H9 (cell line): ENCODE measurements at regions not wholly inside any gene's neighbourhood (a gene's known extent, or its start where the extent isn't known, plus 50 kb on each side); places are given as distances from the start of the nearest gene placed in this dataset.

ENCODE experiments used
- DNase-seq: peaks from one replicate; pipeline ENCODE4 v3.0.0-alpha.2; 2017
- H2AFZ ChIP-seq: one replicate; pipeline ENCODE4 v1.6.1; 2013; ENCODE audit warnings: mild to moderate bottlenecking, low read length, control low read depth, moderate library complexity
- H2AK5ac ChIP-seq: 2 replicates; pipeline ENCODE4 v1.6.1; 2013; ENCODE audit warnings: low read length, control low read depth, mixed read lengths; ENCODE audit not compliant: insufficient read length
- H2BK120ac ChIP-seq: one replicate; pipeline ENCODE4 v1.6.1; 2013; ENCODE audit warnings: low read depth, mild to moderate bottlenecking, low read length, control low read depth, inconsistent platforms; ENCODE audit not compliant: poor library complexity, severe bottlenecking
- H2BK12ac ChIP-seq: 2 replicates; pipeline ENCODE4 v1.6.1; 2013; ENCODE audit warnings: low read length, control low read depth, mixed read lengths, low read depth; ENCODE audit not compliant: insufficient read length
- H2BK15ac ChIP-seq: 2 replicates; pipeline ENCODE4 v1.6.1; 2013; ENCODE audit warnings: low read depth, low read length, control low read depth
- H2BK20ac ChIP-seq: one replicate; pipeline ENCODE4 v1.6.1; 2013; ENCODE audit warnings: low read depth, mild to moderate bottlenecking, low read length, control low read depth, inconsistent platforms; ENCODE audit not compliant: poor library complexity, severe bottlenecking
- H2BK5ac ChIP-seq: 2 replicates; pipeline ENCODE4 v1.6.1; 2013; ENCODE audit warnings: low read length, control low read depth, mixed read lengths; ENCODE audit not compliant: insufficient read length
- H3K14ac ChIP-seq: 2 replicates; pipeline ENCODE4 v1.6.1; 2013; ENCODE audit warnings: low read length, control low read depth; ENCODE audit not compliant: insufficient read depth
- H3K18ac ChIP-seq: 2 replicates; pipeline ENCODE4 v1.6.1; 2013; ENCODE audit warnings: low read depth, mild to moderate bottlenecking, mixed read lengths, low read length, control low read depth; ENCODE audit not compliant: insufficient read length
- H3K23ac ChIP-seq: 2 replicates; pipeline ENCODE4 v1.6.1; 2013; ENCODE audit warnings: low read length, control low read depth, mixed read lengths, low read depth; ENCODE audit not compliant: insufficient read length
- H3K23me2 ChIP-seq: 2 replicates; pipeline ENCODE4 v1.6.1; 2013; ENCODE audit warnings: low read depth, mild to moderate bottlenecking, mixed read lengths, low read length, control low read depth; ENCODE audit not compliant: insufficient read length, poor library complexity, severe bottlenecking
- H3K27ac ChIP-seq: 2 replicates; pipeline ENCODE4 v1.5.1; 2013; ENCODE audit warnings: low read length, control low read depth, mixed read lengths, low read depth; ENCODE audit not compliant: insufficient read length
- H3K27me3 ChIP-seq: 2 replicates; pipeline ENCODE4 v1.6.1; 2013; ENCODE audit warnings: low read length, control low read depth, inconsistent platforms; ENCODE audit not compliant: insufficient read depth
- H3K4ac ChIP-seq: 2 replicates; pipeline ENCODE4 v1.6.1; 2013; ENCODE audit warnings: low read depth, mild to moderate bottlenecking, control low read depth, inconsistent platforms, low read length, moderate library complexity
- H3K4me1 ChIP-seq: 2 replicates; pipeline ENCODE4 v1.6.1; 2013; ENCODE audit warnings: low read length, control low read depth, inconsistent platforms; ENCODE audit not compliant: insufficient read depth
- H3K4me2 ChIP-seq: 2 replicates; pipeline ENCODE4 v1.6.1; 2013; ENCODE audit warnings: low read length, control low read depth, mixed read lengths; ENCODE audit not compliant: insufficient read length, insufficient read depth
- H3K56ac ChIP-seq: 2 replicates; pipeline ENCODE4 v1.6.1; 2013; ENCODE audit warnings: low read depth, mild to moderate bottlenecking, mixed read lengths, low read length, control low read depth; ENCODE audit not compliant: insufficient read length
- H3K79me1 ChIP-seq: 2 replicates; pipeline ENCODE4 v1.6.1; 2013; ENCODE audit warnings: low read depth, mild to moderate bottlenecking, moderate library complexity, low read length, control low read depth, inconsistent platforms; ENCODE audit not compliant: insufficient read depth, poor library complexity, severe bottlenecking
- H3K79me2 ChIP-seq: 2 replicates; pipeline ENCODE4 v1.6.1; 2013; ENCODE audit warnings: low read length, control low read depth, inconsistent platforms; ENCODE audit not compliant: insufficient read depth
- H3K9ac ChIP-seq: 2 replicates; pipeline ENCODE4 v1.6.1; 2013; ENCODE audit warnings: low read length, control low read depth, mixed read lengths; ENCODE audit not compliant: insufficient read length; ENCODE audit errors: extremely low read depth
- H3K9me3 ChIP-seq: one replicate; pipeline ENCODE4 v1.6.1; 2013; ENCODE audit warnings: low read depth, low read length, inconsistent platforms; ENCODE audit not compliant: control insufficient read depth
- H3T11ph ChIP-seq: one replicate; pipeline ENCODE4 v1.6.1; 2013; ENCODE audit warnings: mild to moderate bottlenecking, low read length, control low read depth, inconsistent platforms
- H4K20me1 ChIP-seq: one replicate; pipeline ENCODE4 v1.6.1; 2013; ENCODE audit not compliant: control insufficient read depth, insufficient read length, insufficient read depth
- H4K5ac ChIP-seq: 2 replicates; pipeline ENCODE4 v1.6.1; 2013; ENCODE audit warnings: low read depth, mild to moderate bottlenecking, mixed read lengths, low read length, control low read depth; ENCODE audit not compliant: insufficient read length
- H4K8ac ChIP-seq: replicated peaks from 2 replicates; pipeline ENCODE4 v1.6.1; 2013; ENCODE audit warnings: low read length, control low read depth, mixed read lengths, low read depth; ENCODE audit not compliant: insufficient read length
- H4K91ac ChIP-seq: 2 replicates; pipeline ENCODE4 v1.6.1; 2013; ENCODE audit warnings: low read depth, mild to moderate bottlenecking, moderate library complexity, mixed read lengths, low read length, control low read depth; ENCODE audit not compliant: insufficient read length
- H3K27ac Mint-ChIP-seq, 3 experiments: 2 replicates in 2 of 3; 3 replicates in 1 of 3; pipeline ENCODE4 v1.8.0; 2020 to 2021; ENCODE audit warnings: mixed read lengths in 3 of 3, mild to moderate bottlenecking in 1 of 3, moderate library complexity in 1 of 3
- H3K27me3 Mint-ChIP-seq: 2 replicates; pipeline ENCODE4 v1.8.0; 2021; ENCODE audit warnings: low read depth, mild to moderate bottlenecking, moderate library complexity, mixed read lengths
- H3K36me3 Mint-ChIP-seq, 3 experiments: 2 replicates in 2 of 3; 3 replicates in 1 of 3; pipeline ENCODE4 v1.8.0; 2020 to 2021; ENCODE audit warnings: low read depth in 3 of 3, mixed read lengths in 3 of 3; ENCODE audit not compliant: insufficient read depth in 1 of 3
- H3K4me1 Mint-ChIP-seq, 2 experiments: 2 replicates each; pipeline ENCODE4 v1.8.0; 2020; ENCODE audit warnings: mixed read lengths in 2 of 2
- H3K4me3 Mint-ChIP-seq, 2 experiments: 2 replicates in 1 of 2; 3 replicates in 1 of 2; pipeline ENCODE4 v1.8.0; 2020 to 2021; ENCODE audit warnings: mild to moderate bottlenecking in 2 of 2, mixed read lengths in 2 of 2, moderate library complexity in 1 of 2
- H3K9me3 Mint-ChIP-seq, 2 experiments: 2 replicates in 1 of 2; 3 replicates in 1 of 2; pipeline ENCODE4 v1.8.0; 2020; ENCODE audit warnings: mild to moderate bottlenecking in 2 of 2, mixed read lengths in 2 of 2, moderate library complexity in 1 of 2
- CTCF ChIP-seq: fragments of 200-600 bp; sonication (generic); conservative IDR thresholded peaks from 3 replicates; pipeline ENCODE4 v1.8.0; 2021; ENCODE audit warnings: antibody characterized with exemption, mild to moderate bottlenecking
- WGBS: extraction: QIAGEN DNeasy Blood & Tissue Kit; methylation state at CpG from one replicate; pipeline ENCODE4 v1.1.7; 2013; ENCODE audit warnings: missing lambda C conversion rate, low lambda C conversion rate, mixed read lengths; ENCODE audit not compliant: insufficient read length; ENCODE audit errors: extremely low coverage; 5-methylcytosine and 5-hydroxymethylcytosine counted together

- H2BK120ac ChIP-seq = no peak overlapping the region
- no peak overlapping the region for H4K91ac ChIP-seq
- H3K4me2 ChIP-seq = no peak overlapping the region
- Mint-ChIP-seq H3K4me1 (peaks cover 0 to 11% of the 10 kb centered on the region in 2 experiments; a peak in 3 of 4 replicates), H3K27me3 (no peaks in the 10 kb centered on the region), H3K27ac (no peak overlapping the region), H3K9me3 (no peaks in the 10 kb centered on the region), H3K36me3 (no peaks in the 10 kb centered on the region), H3K4me3 (no peak overlapping the region)
- H2BK20ac ChIP-seq = no peak overlapping the region
- H2AK5ac ChIP-seq = no peak overlapping the region
- H4K8ac ChIP-seq = no peak overlapping the region
- no peaks in the 10 kb centered on the region for H3K9me3 ChIP-seq
- no peak overlapping the region for H4K5ac ChIP-seq
- no peak for TF ChIP-seq CTCF
- H3K4ac ChIP-seq = no peak overlapping the region
- no peak overlapping the region for H3K23ac ChIP-seq
- no peaks in the 10 kb centered on the region for H3K79me2 ChIP-seq
- no peaks in the 10 kb centered on the region for H4K20me1 ChIP-seq
- H3K9ac ChIP-seq = no peak overlapping the region
- no peak overlapping the region for H3K18ac ChIP-seq
- H2AFZ ChIP-seq = no peak overlapping the region
- no peak overlapping the region for H3K14ac ChIP-seq
- no peak overlapping the region for H3T11ph ChIP-seq
- WGBS = no CpG with 5 or more reads among the region's 17 CpGs
- no peak overlapping the region for H2BK15ac ChIP-seq
- no peaks in the 10 kb centered on the region for H3K23me2 ChIP-seq
- H3K4me1 ChIP-seq = no peaks in the 10 kb centered on the region
- no peak overlapping the region for H2BK5ac ChIP-seq
- no peak overlapping the region for H3K27ac ChIP-seq
- no peak for DNase-seq
- H3K56ac ChIP-seq = no peak overlapping the region
- no peaks in the 10 kb centered on the region for H3K79me1 ChIP-seq
- H3K27me3 ChIP-seq = no peaks in the 10 kb centered on the region
- no peak overlapping the region for H2BK12ac ChIP-seq
These were observed 120.5 kb upstream of the CCDC68 start for GRCh38 chr18:55079481-55080355.
